Fibroblast of lung (primary cell): ENCODE measurements at regions not wholly inside any gene's neighbourhood (a gene's known extent, or its start where the extent isn't known, plus 50 kb on each side); places are given as distances from the start of the nearest gene placed in this dataset.

Experiments used
- DNase-seq, 2 donors: peaks; one replicate each; pipeline versions ENCODE4 v3.0.0 to v3.0.0-alpha.2; 2010; ENCODE audit warnings: low read depth in 2 of 2
- H2AFZ ChIP-seq: 2 replicates; pipeline ENCODE4 v1.5.1; 2012; ENCODE audit warnings: low read length, control low read depth, inconsistent platforms
- H3K27ac ChIP-seq: 2 replicates; pipeline ENCODE4 v1.5.1; 2011; ENCODE audit warnings: low read length, control low read depth; ENCODE audit not compliant: insufficient read depth
- H3K27me3 ChIP-seq: 2 replicates; pipeline ENCODE4 v1.5.1; 2011; ENCODE audit warnings: mild to moderate bottlenecking, low read length; ENCODE audit not compliant: control insufficient read depth, insufficient read depth
- H3K36me3 ChIP-seq: 2 replicates; pipeline ENCODE4 v1.5.1; 2011; ENCODE audit warnings: low read length; ENCODE audit not compliant: control insufficient read depth, insufficient read depth
- H3K4me1 ChIP-seq: 2 replicates; pipeline ENCODE4 v1.5.1; 2011; ENCODE audit warnings: low read length; ENCODE audit not compliant: control insufficient read depth, insufficient read depth; ENCODE audit errors: extremely low read depth
- H3K4me2 ChIP-seq: 2 replicates; pipeline ENCODE4 v1.5.1; 2011; ENCODE audit warnings: low read length, control low read depth; ENCODE audit not compliant: insufficient read depth; ENCODE audit errors: extremely low read depth
- H3K4me3 ChIP-seq, 4 experiments: fragments of 200-600 bp in 1 of 4; sonication (generic) in 1 of 4; replicated peaks in 1 of 4; 2 replicates each; pipeline ENCODE4 v1.5.1; 2011 to 2016; ENCODE audit warnings: low read length in 4 of 4, low read depth in 3 of 4, mild to moderate bottlenecking in 3 of 4, control low read depth in 2 of 4, inconsistent platforms in 1 of 4, mixed read lengths in 1 of 4; ENCODE audit not compliant: insufficient read depth in 1 of 4; ENCODE audit errors: control extremely low read depth in 1 of 4
- H3K79me2 ChIP-seq: 2 replicates; pipeline ENCODE4 v1.5.1; 2012; ENCODE audit warnings: mild to moderate bottlenecking, low read length, inconsistent platforms; ENCODE audit not compliant: control insufficient read depth, insufficient read depth
- H3K9ac ChIP-seq: 2 replicates; pipeline ENCODE4 v1.5.1; 2011; ENCODE audit warnings: mild to moderate bottlenecking, low read length, control low read depth; ENCODE audit not compliant: insufficient read depth
- H3K9me3 ChIP-seq: 2 replicates; pipeline ENCODE4 v1.5.1; 2012; ENCODE audit warnings: low read depth, low read length; ENCODE audit not compliant: control insufficient read depth, insufficient read depth
- H4K20me1 ChIP-seq: 2 replicates; pipeline ENCODE4 v1.5.1; 2011; ENCODE audit warnings: low read length; ENCODE audit not compliant: control insufficient read depth, insufficient read depth; ENCODE audit errors: extremely low read depth
- EZH2 ChIP-seq: IDR thresholded peaks from 2 replicates; pipeline ENCODE4 v1.5.1; 2012; ENCODE audit warnings: low read length, control low read depth, mild to moderate bottlenecking; ENCODE audit errors: missing control alignments
- TF ChIP-seq, protein P1 (sequence below), 2 donors: IDR thresholded peaks in 1 of 2; conservative IDR thresholded peaks in 1 of 2; 1 replicate in 1 of 2; 2 replicates in 1 of 2; pipeline ENCODE4 v1.5.1; 2011 to 2012; ENCODE audit warnings: low read length in 2 of 2, control low read depth in 1 of 2, inconsistent platforms in 1 of 2, low read depth in 1 of 2, mild to moderate bottlenecking in 1 of 2

DNA sequence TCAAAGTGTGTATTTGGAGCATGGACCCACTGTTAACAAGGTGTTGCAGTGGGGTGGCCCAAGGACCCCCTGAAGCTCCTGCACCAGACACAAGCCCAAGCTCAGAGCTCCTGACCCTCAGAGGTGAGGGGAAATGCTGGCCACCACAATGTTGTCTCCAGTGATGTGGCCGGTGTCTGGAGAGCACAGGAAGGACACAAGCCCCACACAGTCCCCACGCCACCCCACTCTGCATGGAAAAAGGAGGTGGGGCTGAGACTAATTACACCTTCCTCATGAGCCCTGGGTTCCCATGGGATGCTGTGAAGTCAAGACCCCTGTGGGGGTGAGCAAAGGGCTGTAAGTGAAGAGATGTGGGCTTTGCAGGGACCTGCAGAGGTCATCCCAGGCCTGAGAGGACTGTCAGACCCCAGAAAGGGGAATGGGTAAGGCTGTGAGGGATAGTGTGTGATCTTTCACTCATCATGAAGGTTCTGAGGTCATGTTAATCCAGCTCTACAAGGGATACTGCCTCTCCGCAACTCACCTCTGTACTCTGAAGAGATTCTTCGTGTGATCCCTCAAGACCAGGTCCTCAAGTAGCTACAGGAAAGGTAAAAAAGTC, 136.3 kb upstream of the DHRS4 start:
- Histone ChIP-seq H3K27ac (no peak overlapping the region), H3K79me2 (no peaks in the 10 kb centered on the region), H3K4me3 (no peak overlapping the region), H2AFZ (no peak overlapping the region), H4K20me1 (no peaks in the 10 kb centered on the region), H3K4me2 (no peak overlapping the region), H3K4me1 (no peaks in the 10 kb centered on the region), H3K36me3 (no peaks in the 10 kb centered on the region), H3K9me3 (no peaks in the 10 kb centered on the region), H3K9ac (no peak overlapping the region), H3K27me3 (no peaks in the 10 kb centered on the region)
- TF ChIP-seq, protein P1, sequence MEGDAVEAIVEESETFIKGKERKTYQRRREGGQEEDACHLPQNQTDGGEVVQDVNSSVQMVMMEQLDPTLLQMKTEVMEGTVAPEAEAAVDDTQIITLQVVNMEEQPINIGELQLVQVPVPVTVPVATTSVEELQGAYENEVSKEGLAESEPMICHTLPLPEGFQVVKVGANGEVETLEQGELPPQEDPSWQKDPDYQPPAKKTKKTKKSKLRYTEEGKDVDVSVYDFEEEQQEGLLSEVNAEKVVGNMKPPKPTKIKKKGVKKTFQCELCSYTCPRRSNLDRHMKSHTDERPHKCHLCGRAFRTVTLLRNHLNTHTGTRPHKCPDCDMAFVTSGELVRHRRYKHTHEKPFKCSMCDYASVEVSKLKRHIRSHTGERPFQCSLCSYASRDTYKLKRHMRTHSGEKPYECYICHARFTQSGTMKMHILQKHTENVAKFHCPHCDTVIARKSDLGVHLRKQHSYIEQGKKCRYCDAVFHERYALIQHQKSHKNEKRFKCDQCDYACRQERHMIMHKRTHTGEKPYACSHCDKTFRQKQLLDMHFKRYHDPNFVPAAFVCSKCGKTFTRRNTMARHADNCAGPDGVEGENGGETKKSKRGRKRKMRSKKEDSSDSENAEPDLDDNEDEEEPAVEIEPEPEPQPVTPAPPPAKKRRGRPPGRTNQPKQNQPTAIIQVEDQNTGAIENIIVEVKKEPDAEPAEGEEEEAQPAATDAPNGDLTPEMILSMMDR (conservative IDR thresholded peaks at IDR 0.05 in 1 of 2, IDR thresholded peaks at IDR 0.05 in 1 of 2; ENCODE audit: low read depth in 1 of 2, low read length in 2 of 2) = no peak
- TF ChIP-seq EZH2 = no peak
- DNase-seq = no peak

DNA sequence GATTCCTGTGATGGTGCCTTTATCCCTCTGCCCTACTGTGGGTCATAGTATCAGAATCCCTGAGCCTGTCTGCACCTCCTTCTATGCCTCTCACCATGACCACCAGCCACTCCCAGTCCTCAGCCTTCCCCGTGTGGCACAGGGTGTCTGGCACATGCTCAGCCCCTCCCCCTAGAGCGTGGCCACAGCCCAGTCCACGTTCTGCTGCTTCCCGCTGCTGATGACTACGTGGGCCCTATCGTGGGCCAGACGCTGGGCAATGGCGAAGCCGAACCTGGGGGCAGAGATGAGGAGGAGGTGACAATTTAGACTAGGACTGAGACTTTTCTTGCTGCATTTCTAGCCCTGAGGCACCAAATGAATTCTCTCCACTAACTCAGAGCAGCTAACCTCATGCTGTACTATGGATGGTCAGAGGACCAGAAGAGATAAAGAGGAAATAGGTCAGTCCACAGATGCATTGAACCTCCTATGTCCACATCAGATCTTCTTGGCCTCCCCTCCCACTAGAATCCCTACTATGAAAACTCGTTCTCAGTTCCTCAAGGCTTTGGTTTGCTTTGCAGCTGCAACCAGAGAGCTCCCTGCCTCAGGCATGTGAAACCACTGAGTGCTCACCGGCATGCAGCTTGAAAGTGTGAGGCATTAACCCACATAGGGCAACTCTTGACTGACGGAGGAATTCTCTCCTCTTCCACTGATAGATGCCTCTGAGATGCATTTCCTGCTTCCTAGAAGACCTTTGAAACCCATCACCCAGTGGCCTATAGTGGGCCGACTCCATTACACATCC, 126.3 kb upstream of the DHRS4 start:
- H4K20me1 ChIP-seq = no peaks in the 10 kb centered on the region
- H3K36me3 ChIP-seq = no peaks in the 10 kb centered on the region
- no peaks in the 10 kb centered on the region for H3K9me3 ChIP-seq
- no peak overlapping the region for H3K27ac ChIP-seq
- no peaks in the 10 kb centered on the region for H3K79me2 ChIP-seq
- no peak overlapping the region for H3K4me2 ChIP-seq
- peaks cover 11% of the 10 kb centered on the region for H3K27me3 ChIP-seq
- no peak overlapping the region for H2AFZ ChIP-seq
- no peak for TF ChIP-seq EZH2
- TF ChIP-seq, protein P1 (conservative IDR thresholded peaks at IDR 0.05 in 1 of 2, IDR thresholded peaks at IDR 0.05 in 1 of 2; ENCODE audit: low read depth in 1 of 2, low read length in 2 of 2) = no peak
- DNase-seq = peak in 1 of 2 donors; percentile 4
- no peak overlapping the region for H3K4me3 ChIP-seq
- H3K9ac ChIP-seq = no peak overlapping the region
- no peaks in the 10 kb centered on the region for H3K4me1 ChIP-seq

DNA sequence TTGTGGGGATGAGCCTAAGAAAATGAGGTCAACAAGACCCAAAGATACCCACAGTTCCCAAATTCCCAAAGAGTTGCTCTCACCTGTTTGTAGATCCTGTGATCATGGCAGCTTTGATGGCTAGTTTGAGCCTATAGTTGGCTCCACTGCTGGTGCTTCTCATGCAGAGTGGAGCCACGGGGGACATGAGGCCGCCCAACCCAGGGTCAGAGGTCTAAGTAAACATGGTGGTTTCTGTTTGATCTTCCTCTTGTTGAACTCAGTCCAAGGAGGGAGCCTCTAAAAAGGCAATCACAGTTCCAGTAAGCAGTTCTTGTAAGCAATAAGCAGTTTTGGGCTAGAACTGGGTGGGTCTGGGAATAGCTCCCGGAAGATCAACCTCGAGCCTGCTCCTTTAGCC, 125.6 kb upstream of the DHRS4 start:
- Histone ChIP-seq H3K27me3 (peaks cover 11% of the 10 kb centered on the region), H3K4me3 (no peak overlapping the region), H3K79me2 (no peaks in the 10 kb centered on the region), H4K20me1 (no peaks in the 10 kb centered on the region), H3K27ac (no peak overlapping the region), H3K4me2 (no peak overlapping the region), H3K36me3 (no peaks in the 10 kb centered on the region), H3K9me3 (no peaks in the 10 kb centered on the region), H3K4me1 (no peaks in the 10 kb centered on the region), H3K9ac (no peak overlapping the region), H2AFZ (no peak overlapping the region)
- TF ChIP-seq, protein P1 (conservative IDR thresholded peaks at IDR 0.05 in 1 of 2, IDR thresholded peaks at IDR 0.05 in 1 of 2; ENCODE audit: low read depth in 1 of 2, low read length in 2 of 2) = no peak
- no peak for TF ChIP-seq EZH2
- no peak for DNase-seq
